DMS153 (cell line): ENCODE measurements at regions not wholly inside any gene's neighbourhood (a gene's known extent, or its start where the extent isn't known, plus 50 kb on each side); places are given as distances from the start of the nearest gene placed in this dataset.

Source experiments
- DNase-seq: peaks from one replicate; lab custom pipeline; 2025; lab: John Stamatoyannopoulos, UW

DNA sequence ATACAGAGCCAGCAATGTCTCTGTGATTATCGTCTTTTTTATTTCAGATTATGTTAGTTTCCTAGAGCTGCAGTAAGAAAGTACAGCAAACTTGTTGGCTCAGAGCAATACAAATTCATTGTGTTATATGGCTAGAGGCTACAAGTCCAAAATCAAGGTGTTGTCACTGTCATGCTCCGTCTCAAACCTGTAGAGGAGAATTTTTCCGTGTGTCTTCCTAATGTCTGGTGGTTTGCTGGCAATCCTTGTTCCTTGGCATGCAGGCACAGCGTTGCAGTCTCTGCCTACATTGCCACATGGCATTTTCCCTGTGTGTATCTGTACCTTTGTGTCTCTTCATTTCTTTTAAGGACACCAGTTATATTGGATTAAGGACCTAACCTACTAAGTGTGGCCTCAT lies 244.4 kb downstream of the LRRIQ3 start:
- DNase-seq, result no peak

DNA sequence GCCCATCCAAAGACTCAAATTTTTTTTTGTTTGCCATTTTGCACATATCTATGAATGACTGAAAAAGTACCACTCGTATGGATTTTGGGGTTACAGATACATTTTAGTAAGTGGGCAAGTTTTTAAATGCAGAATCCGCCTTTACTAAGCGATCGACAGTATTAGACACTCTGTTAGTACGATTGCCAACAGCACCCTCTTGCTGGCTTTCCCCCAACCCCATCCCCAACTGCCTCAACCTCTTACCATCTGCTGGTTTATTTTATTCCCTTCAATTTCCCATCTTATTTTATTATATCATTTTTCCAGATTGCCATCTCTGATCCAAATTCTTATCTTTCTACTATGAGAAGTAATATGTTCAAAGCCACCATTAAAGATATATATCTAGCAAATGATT lies 244.8 kb downstream of the LRRIQ3 start:
- no peak for DNase-seq

DNA sequence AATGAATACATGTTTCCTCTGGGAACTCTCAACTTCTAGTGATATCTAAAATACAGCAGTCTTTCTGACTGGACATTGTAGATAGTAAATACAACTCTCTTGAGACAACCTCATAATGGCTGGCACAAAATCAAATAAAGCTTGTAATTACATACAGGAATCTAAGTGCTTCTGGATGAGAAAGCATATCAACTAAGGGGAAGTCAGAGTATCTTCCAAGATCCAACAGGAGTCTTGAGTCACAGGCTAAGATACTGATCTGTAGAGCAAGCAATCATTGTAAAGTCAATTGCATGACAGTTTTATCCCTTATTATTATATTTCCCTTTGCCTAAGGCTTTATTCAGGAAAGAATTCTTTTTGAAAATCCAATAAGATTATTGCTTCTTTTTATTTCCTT lies 249.9 kb downstream of the LRRIQ3 start:
- DNase-seq, result no peak

DNA sequence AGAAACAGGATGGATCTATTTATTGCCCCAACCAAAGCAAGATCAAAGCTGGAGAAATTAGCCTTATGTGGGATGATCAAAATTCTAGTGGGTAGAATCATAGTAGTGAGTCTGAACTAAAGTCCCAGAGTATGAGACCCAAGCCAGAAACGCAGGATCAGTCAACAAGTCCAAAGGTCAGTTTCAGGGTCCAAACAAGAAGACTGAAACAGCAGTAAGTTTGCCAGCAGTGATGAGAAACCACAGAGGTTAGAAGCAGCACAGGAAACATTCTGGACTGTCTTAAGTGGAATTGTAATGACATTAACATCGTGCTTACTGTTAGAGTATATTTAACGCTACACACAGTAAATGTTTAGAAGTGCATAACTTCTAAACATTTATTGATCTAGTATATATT lies 251.0 kb downstream of the LRRIQ3 start:
- DNase-seq, result no peak

DNA sequence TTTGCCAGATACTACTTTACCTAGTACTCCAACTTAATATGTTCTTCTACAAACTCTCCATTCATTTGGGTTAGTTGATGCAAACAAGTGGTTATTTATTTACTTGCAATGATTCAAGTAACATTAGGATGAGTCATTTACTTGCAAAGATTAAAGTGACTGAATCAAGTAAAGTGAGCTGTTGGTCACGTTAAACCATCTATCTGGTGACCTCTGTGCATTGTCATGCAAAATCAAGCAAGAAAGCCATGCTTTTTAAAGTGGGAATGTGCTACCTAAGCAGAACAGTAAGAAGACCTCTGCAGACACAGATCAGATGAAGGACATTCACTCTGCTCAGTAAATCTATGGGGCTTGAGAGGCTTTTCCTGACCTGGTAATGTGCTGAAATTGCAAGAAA lies 254.7 kb downstream of the LRRIQ3 start:
- no peak for DNase-seq

DNA sequence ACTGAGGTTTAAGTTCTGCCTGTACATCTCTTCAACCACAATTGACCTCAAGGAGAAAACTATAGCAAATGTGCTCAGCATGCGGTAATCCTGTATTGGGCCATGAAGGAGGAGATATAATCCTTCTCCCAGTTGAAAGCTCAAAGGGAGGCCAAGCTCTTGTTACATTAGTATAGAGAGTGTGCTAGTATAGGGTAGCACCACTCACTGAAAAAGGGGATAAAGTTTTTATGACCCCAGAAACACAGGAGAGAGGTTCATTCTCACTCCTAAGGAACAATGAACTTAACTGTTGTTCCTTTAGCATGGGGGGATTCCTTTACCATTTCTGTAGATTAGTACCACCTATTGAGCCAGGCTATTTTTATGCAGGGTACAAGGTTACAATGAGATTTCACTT lies 267.7 kb downstream of the LRRIQ3 start:
- DNase-seq, result no peak

DNA sequence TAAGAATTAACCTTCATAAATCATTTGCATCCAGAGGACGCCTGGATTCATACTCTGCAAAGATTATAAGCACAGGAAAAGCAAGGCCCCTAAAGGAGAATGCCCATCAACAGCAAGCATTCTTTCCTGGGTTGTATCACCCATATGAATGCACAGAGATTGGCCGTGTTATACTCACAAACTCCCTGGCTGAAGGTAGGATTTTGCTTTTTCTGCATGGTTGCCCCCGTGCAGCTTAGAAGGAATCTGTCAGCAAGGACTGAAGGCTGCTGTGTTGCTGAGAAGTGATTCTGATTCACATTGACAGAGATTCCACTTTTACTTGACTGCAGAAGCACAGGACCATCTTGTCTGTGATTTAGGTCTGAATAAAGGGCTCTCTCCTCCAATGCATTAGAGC lies 283.0 kb downstream of the LRRIQ3 start:
- DNase-seq, result no peak

DNA sequence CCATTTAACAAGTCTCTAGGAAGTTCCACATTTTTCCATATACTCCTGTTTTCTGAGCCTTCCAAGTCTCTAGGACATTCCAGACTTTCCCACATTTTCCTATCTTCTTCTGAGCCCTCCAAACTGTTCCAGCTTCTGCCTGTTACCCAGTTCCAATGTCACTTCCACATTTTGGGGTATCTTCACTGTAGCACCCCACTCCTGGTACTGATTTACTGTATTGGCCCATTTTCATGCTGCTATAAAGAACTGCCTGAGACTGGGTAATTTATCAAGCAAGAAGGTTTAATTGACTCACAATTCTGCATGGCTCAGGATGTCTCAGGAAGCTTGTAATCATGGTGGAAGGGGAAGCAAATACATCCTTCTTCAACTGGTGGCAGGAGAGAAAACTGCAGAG lies 285.0 kb downstream of the LRRIQ3 start:
- DNase-seq, result no peak

DNA sequence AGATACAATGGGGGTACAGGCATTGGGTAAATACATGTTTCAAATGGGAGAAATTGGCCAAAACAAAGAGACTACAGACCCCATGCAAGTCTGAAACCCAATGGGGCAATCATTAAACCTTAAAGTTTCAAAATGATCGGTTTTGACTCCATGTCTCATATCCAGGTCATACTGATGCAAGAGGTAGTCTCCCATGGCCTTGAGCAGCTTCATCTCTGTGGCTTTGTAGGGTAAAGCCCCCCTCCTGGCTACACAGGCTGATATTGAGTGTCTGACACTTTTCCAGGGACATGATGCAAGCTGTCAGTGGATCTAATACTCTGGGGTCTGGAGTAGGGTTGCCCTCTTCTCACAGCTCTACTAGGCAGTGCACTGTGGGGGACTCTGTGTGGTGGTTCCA lies 286.1 kb downstream of the LRRIQ3 start:
- no peak for DNase-seq

DNA sequence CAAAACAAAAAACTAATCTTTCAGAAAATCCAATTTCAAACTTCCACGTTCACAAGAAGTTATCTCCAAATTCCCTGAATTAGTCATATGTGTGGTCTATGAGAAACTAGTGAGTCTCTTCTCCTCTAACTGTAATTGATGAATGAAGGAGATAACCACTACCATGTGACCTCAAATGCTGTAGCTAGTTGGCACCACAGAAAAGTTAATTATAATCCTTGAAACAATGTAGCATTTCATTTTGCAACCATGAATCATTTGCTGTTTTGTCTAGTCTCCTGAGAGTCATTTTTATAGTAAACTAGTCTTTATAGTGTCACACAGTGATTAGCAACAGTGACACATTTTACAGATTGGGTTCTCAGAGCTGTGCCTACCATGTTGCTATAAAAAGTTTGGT lies 287.5 kb downstream of the LRRIQ3 start:
- DNase-seq, result no peak

DNA sequence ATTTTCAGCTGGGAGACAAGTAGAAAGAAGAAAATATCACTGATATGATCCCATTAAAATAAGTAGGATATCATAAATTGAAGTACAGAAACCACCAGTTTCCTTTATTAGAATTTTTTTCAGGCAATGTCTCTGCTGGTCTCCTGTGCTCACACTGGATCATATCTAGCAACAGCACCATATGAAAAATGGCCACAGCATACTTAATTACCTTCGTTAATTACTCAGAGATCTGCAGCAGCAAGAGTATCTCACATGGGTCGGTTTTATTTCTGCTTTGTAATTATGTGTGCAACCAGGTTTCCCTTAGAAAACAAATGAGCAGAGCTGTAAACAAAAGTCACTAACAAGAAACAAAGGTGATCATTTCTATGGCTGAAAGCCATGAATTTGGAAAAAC lies 287.9 kb downstream of the LRRIQ3 start:
- DNase-seq, result no peak

DNA sequence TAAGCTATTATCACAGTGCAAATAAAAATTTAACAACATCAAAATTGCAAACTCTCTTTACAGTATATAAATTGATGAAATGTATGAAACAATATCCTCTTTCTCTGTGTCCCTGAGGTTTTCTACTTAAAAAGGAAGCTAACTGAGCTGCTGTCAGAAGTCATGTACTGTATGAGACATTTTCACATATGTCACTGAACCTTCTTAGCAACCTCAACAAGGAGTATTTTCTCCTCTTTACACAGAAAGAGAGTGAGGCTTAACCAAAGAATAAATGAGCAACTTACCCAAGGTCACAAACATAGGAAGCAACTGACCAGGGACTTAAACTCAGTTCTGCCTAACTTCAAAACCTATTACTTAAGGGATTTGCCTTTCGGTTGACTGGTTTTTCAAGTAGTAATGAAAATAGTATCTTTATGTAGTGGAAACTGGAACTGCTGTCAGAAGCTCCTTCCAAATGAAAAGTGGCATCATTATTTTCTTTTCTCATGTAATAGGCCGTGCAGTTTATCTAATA lies 288.9 kb downstream of the LRRIQ3 start:
- no peak for DNase-seq

DNA sequence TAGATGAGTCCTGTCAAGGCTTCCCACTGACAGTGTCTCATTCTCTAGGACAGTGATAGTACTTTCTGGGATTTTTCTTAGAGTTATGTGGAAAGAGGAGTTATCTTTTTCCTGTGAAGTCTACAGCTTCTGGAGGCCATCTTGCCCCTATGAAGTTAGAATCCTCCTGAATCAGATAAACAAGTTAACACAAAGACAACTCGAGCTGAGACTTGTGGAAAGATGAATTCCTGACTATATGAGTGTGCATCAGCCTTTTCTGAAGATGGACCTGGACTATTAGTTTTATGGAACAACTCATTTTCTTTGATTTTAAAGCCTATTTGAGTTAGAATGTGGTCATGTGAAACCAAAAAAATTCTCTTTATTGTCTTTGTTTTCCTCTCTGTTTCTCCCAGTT lies 290.9 kb downstream of the LRRIQ3 start:
- no peak for DNase-seq

DNA sequence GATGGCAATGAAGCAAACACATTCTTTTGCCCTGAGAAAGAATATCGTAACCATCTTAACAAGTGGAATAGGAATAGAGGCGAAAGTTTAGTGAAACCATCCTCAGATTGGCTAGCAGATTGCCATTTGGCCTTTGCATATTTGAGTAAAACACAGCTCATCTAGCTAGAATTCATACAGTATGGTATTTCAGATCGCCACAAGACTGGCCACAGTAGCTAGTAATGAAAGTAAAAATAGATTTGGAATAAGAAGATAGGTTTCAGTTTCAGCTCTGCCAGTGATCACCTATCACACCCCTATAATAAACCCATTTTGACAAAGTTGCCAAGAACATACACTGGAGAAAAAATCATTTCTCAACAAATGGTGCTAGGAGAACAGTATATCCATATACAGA lies 294.9 kb downstream of the LRRIQ3 start:
- no peak for DNase-seq

DNA sequence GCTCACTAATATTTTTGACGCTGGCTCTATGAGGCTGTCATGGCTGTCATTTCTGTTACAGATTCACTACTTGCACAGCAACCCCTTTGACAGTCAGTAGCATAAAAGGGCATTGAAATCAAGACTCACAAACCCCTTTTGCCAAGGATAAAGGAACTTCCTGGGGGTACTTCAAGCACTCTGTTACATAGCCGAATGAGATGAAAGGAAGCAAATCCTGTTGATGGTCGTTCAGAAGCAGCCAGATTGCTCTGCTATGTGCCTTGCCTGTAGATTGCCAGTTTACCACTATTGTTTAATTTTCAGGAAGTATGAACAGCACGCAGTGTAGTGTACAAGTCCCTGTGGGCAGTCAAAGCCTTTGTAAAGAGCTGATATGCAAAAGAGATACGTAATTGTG lies 296.2 kb downstream of the LRRIQ3 start:
- DNase-seq, result no peak

DNA sequence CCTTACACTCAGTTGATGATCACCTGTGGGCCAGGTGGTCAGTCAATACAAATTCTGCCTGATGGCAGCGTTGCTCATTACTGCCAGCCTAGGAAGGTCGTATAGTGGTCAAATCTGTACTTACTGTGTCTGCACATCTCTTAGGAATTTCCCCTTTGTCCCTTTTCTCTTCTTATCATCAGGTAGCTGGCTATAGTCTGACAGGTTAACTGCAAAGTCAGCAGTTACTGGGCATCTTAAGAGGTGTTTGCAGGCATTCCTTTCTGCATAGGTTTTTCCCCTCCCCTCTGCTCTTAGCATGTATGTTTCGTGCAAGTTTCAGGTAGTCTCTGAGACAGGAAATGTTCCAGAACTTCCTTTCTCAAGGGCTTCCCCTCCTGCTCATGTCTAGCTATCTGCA lies 298.7 kb downstream of the LRRIQ3 start:
- no peak for DNase-seq

DNA sequence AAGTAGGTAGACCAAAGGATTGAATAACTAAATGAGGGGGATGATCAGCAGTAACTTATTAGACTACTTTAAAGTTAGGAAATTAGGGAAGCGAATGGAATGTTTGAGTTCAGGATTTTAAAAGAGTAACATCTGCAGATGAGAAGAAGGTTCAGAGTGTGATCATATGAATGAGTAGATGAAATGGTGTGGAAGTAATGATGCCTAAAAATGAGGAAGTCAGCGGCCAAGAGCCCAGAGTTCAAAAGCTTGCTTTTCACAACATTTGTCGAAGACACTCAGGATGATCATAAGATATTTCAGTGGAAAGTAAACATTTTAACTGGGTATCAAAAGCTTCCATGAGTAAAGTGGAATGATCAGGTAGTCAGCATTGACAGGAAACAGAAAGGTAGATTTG lies 299.4 kb downstream of the LRRIQ3 start:
- no peak for DNase-seq

DNA sequence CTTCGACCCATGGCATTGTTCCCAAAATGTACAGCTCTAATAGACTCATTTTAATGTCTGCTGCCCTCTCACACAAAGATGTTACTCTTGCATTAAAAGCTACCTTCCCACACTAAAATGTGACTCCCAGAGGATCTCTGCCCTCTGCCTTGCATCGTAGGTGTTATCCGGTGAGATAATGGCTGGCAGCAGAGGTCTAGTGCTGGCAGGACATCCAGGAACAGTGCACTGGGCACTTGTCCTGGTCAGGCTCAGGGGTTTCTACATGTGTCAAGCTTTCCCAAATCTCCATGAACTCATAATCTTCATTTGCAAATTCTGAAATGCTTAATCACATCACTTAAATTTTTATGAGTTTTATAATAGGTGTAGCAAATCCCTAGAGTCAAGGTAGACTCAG lies 310.6 kb downstream of the LRRIQ3 start:
- no peak for DNase-seq

DNA sequence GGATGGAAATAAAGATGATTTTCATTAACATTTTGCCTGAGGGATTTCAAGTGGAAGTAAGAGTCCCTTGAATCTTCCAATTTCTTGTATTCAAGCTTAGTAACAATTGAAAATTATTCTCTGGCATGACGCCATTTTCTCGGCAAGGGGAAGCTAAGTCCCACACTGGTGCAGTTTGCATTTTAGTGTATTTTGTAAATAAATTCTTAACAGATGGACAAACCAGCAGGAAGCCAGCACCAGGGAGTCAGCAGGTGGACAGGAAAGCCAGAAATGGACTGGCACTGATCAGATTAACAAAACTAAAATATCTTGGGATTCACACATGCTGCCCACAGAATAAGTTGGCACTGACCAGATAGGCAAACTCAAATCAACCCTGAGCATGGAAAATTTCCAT lies 311.3 kb downstream of the LRRIQ3 start:
- no peak for DNase-seq

DNA sequence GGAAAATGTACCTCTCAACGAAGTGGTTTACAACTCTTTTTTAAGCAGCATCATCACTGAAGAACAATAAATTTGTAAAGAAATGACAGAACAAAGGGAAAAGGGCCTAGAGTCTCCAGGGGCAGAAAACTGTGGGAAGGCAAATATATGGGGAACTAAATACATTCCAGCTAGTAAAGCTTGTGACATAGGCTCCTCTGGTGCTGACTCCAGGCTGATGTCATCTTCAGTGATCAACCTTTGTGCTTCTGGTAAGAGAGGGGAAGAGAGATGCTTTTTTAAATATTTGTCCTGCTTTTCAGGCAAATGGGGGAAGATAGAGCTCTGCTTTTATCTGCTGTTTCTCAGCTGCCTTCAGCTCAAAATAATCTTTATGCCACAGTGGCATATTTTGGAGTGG lies 323.2 kb downstream of the LRRIQ3 start:
- DNase-seq, result no peak

DNA sequence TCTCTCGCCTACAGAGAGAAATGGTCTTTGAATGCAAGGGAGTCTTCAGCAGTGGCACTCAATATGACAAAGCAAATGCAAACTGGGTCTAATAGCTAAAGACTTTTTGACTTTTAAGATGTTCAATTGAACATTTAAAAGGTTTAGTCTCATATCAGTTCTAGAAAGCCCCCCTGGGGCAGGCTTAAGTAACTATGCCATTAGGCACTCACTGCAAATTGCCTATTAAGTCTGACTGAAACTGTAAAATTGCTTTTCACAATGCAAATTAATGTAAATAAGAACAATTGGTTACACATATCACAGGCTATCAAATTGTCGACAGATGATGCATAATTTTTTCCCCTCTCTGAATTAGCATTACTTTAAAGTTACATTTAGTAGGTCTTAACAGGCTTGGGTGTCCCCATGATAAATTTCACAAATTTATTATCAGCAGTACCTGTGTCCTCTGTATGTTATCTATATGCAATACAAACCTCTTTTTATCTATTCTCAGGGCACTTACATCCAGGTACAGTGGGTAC lies 329.1 kb downstream of the LRRIQ3 start:
- no peak for DNase-seq

DNA sequence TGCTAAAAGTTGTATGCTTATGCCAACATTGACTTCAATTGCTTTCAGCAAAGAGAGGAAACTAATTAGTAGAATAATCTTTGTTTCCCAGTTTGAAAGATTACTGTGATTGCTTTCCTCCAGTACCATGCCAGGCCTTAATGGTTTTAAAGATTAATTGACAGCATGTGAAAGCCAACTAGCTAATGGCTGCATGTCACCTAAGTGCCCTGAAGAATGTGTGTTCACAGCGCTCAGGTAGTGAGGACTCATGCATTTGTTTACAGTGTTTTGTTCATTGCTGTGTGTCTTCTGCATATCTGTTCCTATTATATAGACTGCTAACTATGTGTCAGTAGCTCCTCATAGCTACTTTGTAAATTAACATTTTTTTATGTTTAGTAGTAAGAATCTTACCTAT lies 335.6 kb downstream of the LRRIQ3 start:
- DNase-seq, result peak; percentile 34

DNA sequence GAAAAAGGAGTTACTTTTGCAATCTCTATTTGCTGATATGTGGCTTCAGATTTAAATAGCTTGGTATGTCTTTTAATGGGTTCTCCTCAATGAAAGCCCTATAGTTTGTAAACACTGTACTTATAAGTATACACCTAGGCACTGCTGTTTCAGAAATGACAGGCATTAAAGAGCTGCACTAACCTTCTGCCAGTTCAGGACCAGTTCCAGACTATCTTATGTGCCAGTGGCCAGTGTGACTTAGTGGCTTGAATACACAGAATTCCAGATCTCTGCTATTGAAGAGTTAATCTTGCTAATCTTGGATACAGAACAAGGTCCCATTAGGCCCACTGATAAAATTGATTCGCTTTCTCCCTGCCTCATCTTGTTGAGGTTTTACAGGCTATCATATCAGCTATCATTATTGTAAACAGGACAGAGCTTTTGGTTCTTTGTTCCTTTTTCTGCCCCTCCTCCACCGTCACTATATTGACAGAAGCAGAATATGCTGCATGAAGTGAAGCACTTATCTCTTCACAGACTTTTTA lies 337.5 kb downstream of the LRRIQ3 start:
- peak; percentile 16 for DNase-seq

DNA sequence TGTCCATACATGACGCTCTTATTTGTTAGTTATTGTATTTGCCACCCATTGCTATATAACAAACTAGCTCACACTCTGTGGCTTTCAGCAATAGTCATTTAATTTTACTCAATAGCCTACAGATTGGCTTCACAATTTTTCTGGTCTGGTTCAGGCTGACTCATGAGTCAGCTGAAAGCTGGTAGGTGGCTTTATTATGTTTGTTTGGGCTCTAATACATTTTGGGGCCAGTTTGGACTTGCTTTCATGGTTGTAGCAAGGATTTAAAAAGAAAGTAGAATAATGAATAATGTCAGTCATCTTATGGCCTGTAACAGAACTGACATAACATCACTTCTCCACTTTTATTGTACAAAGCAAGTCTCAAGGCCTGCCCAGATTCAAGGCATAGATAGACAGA lies 338.7 kb downstream of the LRRIQ3 start:
- DNase-seq, result no peak

DNA sequence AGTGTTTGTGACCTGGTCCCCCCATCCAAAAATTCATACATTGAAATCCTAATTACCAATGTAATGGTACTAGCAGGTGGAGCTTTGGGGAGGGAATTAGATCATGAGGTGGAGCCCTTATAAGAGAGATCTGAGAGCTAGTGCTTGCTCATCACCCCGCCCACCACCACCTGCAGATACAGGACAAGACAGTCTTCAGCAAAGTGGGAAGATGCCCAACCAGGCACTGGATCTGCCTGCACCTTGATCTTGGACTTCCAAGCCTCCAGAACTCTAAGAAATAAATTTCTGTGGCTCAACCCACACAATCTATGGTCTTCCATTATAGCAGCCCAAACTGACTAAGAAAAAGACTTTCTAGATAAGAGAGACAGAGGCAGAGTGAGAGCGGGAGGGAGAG lies 343.4 kb downstream of the LRRIQ3 start:
- DNase-seq, result no peak
